AG10803 (cell line): ENCODE measurements at regions not wholly inside any gene's neighbourhood (a gene's known extent, or its start where the extent isn't known, plus 50 kb on each side); places are given as distances from the start of the nearest gene placed in this dataset.

Source experiments
- DNase-seq: peaks from one replicate; pipeline ENCODE4 v3.0.0; 2010; ENCODE audit warnings: low read depth
- H3K4me3 ChIP-seq: 2 replicates; pipeline ENCODE4 v1.5.1; 2011; ENCODE audit warnings: mild to moderate bottlenecking, low read length, control low read depth
- CTCF ChIP-seq: conservative IDR thresholded peaks from 2 replicates; pipeline ENCODE4 v1.5.1; 2011; ENCODE audit warnings: mild to moderate bottlenecking, low read length, control low read depth, inconsistent platforms

GRCh38 chr2:79275863-79276262 lies 116.3 kb upstream of the REG3A start:
- no peak for TF ChIP-seq CTCF
- H3K4me3 ChIP-seq: no peak overlapping the region
- DNase-seq: no peak

- no peak for TF ChIP-seq CTCF
- no peak for DNase-seq
- H3K4me3 ChIP-seq: no peak overlapping the region
These were observed 115.6 kb upstream of the REG3A start for GRCh38 chr2:79275197-79275596.

- H3K4me3 ChIP-seq: no peak overlapping the region
- no peak for TF ChIP-seq CTCF
- DNase-seq: no peak
These were observed 113.1 kb upstream of the REG3A start for GRCh38 chr2:79272616-79273015.

GRCh38 chr2:79271456-79271855 lies 111.9 kb upstream of the REG3A start:
- no peak overlapping the region for H3K4me3 ChIP-seq
- DNase-seq: no peak
- no peak for TF ChIP-seq CTCF

GRCh38 chr2:79260848-79261247 lies 101.3 kb upstream of the REG3A start:
- no peak for TF ChIP-seq CTCF
- no peak overlapping the region for H3K4me3 ChIP-seq
- DNase-seq: no peak

GRCh38 chr2:79259959-79260358 lies 100.4 kb upstream of the REG3A start:
- no peak for TF ChIP-seq CTCF
- no peak overlapping the region for H3K4me3 ChIP-seq
- no peak for DNase-seq

GRCh38 chr2:79259296-79259695 lies 99.7 kb upstream of the REG3A start:
- no peak for TF ChIP-seq CTCF

More at GRCh38 chr2:79259296-79259695, 99.7 kb upstream of the REG3A start:
- H3K4me3 ChIP-seq: no peak overlapping the region
- no peak for DNase-seq
